HCT116 (cell line): ENCODE measurements at regions not wholly inside any gene's neighbourhood (a gene's known extent, or its start where the extent isn't known, plus 50 kb on each side); places are given as distances from the start of the nearest gene placed in this dataset.

Source experiments
- CTCF ChIP-seq, 3 experiments: fragments of 200-600 bp in 1 of 3; sonication (generic) in 1 of 3; IDR thresholded peaks in 2 of 3; conservative IDR thresholded peaks in 1 of 3; 2 replicates each; pipeline ENCODE4 v1.5.1; 2012 to 2017; ENCODE audit warnings: low read depth in 2 of 3, low read length in 2 of 3, antibody characterized with exemption in 1 of 3, borderline replicate concordance in 1 of 3, control low read depth in 1 of 3, mild to moderate bottlenecking in 1 of 3, mixed read lengths in 1 of 3, mixed run types in 1 of 3, moderate library complexity in 1 of 3; ENCODE audit not compliant: insufficient read depth in 1 of 3
- EZH2 ChIP-seq: fragments of 200-600 bp; sonication (generic); IDR thresholded peaks from 2 replicates; pipeline ENCODE4 v1.6.1; 2017; ENCODE audit warnings: antibody characterized with exemption, mixed run types
- EZH2phosphoT487 ChIP-seq: fragments of 200-600 bp; IDR thresholded peaks from 2 replicates; pipeline ENCODE4 v1.6.1; 2018; ENCODE audit warnings: antibody characterized with exemption, borderline replicate concordance
- POLR2A ChIP-seq: IDR thresholded peaks from 2 replicates; pipeline ENCODE4 v1.7.0; 2011; ENCODE audit warnings: borderline replicate concordance; ENCODE audit not compliant: insufficient read depth, insufficient read length; ENCODE audit errors: extremely low read depth
- POLR2AphosphoS5 ChIP-seq: IDR thresholded peaks from 2 replicates; pipeline ENCODE4 v1.6.1; 2011; ENCODE audit warnings: mild to moderate bottlenecking, low read depth, low read length, moderate library complexity
- SIN3A ChIP-seq: IDR thresholded peaks from 2 replicates; pipeline ENCODE4 v1.6.1; 2012; ENCODE audit warnings: low read depth
- SP1 ChIP-seq: IDR thresholded peaks from 2 replicates; pipeline ENCODE4 v1.6.1; 2012; ENCODE audit warnings: low read depth
- SRF ChIP-seq: IDR thresholded peaks from 2 replicates; pipeline ENCODE4 v1.6.1; 2012; ENCODE audit warnings: low read depth
- TCF7L2 ChIP-seq: IDR thresholded peaks from 2 replicates; pipeline ENCODE4 v1.7.0; 2011; ENCODE audit warnings: borderline replicate concordance, inconsistent platforms; ENCODE audit not compliant: insufficient read depth, insufficient read length; ENCODE audit errors: extremely low read depth
- ZBTB33 ChIP-seq: IDR thresholded peaks from 2 replicates; pipeline ENCODE4 v1.6.1; 2011; ENCODE audit warnings: mild to moderate bottlenecking, low read length, moderate library complexity; ENCODE audit not compliant: insufficient replicate concordance; ENCODE audit errors: extremely low read depth

GRCh38 chrX:23557070-23557469 is 110.2 kb upstream of the PRDX4 start:
- TF ChIP-seq SRF (no peak), CTCF (IDR thresholded peaks at IDR 0.05 in 2 of 3, conservative IDR thresholded peaks at IDR 0.05 in 1 of 3; ENCODE audit: borderline replicate concordance in 1 of 3, insufficient read depth in 1 of 3, low read depth in 2 of 3, low read length in 2 of 3) (no peak), SIN3A (no peak), ZBTB33 (no peak), POLR2A (no peak), EZH2phosphoT487 (no peak), SP1 (no peak), EZH2 (no peak), POLR2AphosphoS5 (no peak), TCF7L2 (no peak)
